Right lobe of liver (tissue), 4 donors: ENCODE measurements at regions not wholly inside any gene's neighbourhood (a gene's known extent, or its start where the extent isn't known, plus 50 kb on each side); places are given as distances from the start of the nearest gene placed in this dataset.

ENCODE experiments used
- CTCF ChIP-seq, 4 donors: fragments of 200-600 bp in 3 of 4; fragments of 450-650 bp in 1 of 4; IDR thresholded peaks; one replicate each; pipeline versions ENCODE4 v1.5.1 to v1.8.0; 2016 to 2022; ENCODE audit warnings: antibody characterized with exemption in 4 of 4, mild to moderate bottlenecking in 2 of 4
- POLR2A ChIP-seq: fragments of 450-650 bp; IDR thresholded peaks from one replicate; pipeline ENCODE4 v1.6.1; 2017; ENCODE audit warnings: antibody characterized with exemption, mild to moderate bottlenecking
- donor health status: DM: no; HTN: no; CAD: no.
- donor health status: DM: no; HTN: no; CAD: no.
- donor health status: DM: no; HTN: yes; CAD: no.

DNA sequence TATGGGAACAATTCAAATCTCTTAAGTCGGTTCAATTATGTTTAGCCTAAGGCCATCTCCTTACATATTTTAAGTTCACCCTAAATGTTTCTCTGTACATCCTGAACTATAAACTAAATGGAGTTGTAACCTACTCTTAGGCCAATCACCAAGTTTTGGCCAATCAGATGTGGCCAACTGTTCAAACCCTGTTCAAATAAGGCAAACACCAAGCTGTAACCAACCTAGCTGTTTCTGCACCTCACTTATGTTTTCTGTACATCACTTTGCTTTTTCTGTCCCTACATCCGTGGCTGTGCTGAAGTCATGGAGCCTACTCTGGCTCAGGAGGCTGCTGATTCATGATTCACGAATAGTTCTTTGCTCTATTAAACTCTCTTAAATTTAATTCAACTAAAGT is 165.3 kb downstream of the GASK1B start:
- TF ChIP-seq CTCF (IDR thresholded peaks at IDR 0.05) = no peak
- no peak for TF ChIP-seq POLR2A
